NCI-H510A (cell line): ENCODE measurements at regions not wholly inside any gene's neighbourhood (a gene's known extent, or its start where the extent isn't known, plus 50 kb on each side); places are given as distances from the start of the nearest gene placed in this dataset.
"Not testable (repeated sequence)": the region's sequence is repeated elsewhere in the genome, so short reads cannot be mapped to it uniquely, and the experiment has no call there.

ENCODE experiments used
- DNase-seq: peaks from one replicate; lab custom pipeline; 2025; lab: John Stamatoyannopoulos, UW

- no peak for DNase-seq
Measured at GRCh38 chr18:73681912-73682311, 465.7 kb downstream of the FBXO15 start.

GRCh38 chr18:73681398-73681797, 466.2 kb downstream of the FBXO15 start:
- DNase-seq, result no peak

- DNase-seq, result no peak
Measured at GRCh38 chr18:73679941-73680712, 467.5 kb downstream of the FBXO15 start.

- DNase-seq, result no peak
Measured at GRCh38 chr18:73677450-73677849, 470.2 kb downstream of the FBXO15 start.

- DNase-seq, result no peak
Measured at GRCh38 chr18:73674125-73674865, 473.3 kb downstream of the FBXO15 start.

GRCh38 chr18:73671480-73671879, 476.2 kb downstream of the FBXO15 start:
- not testable (repeated sequence) for DNase-seq

- DNase-seq, result no peak
Measured at GRCh38 chr18:73670524-73670923, 477.1 kb downstream of the FBXO15 start.

GRCh38 chr18:73670039-73670438, 477.6 kb downstream of the FBXO15 start:
- DNase-seq, result no peak

GRCh38 chr18:73669297-73669696, 478.3 kb downstream of the FBXO15 start:
- DNase-seq, result no peak

GRCh38 chr18:73668051-73668450, 479.6 kb downstream of the FBXO15 start:
- no peak for DNase-seq

GRCh38 chr18:73666772-73667171, 480.9 kb downstream of the FBXO15 start:
- DNase-seq, result no peak

- DNase-seq, result no peak
Measured at GRCh38 chr18:73664896-73665295, 482.7 kb downstream of the FBXO15 start.

GRCh38 chr18:73663581-73663980, 484.1 kb downstream of the FBXO15 start:
- no peak for DNase-seq

- no peak for DNase-seq
Measured at GRCh38 chr18:73662421-73662820, 485.2 kb downstream of the FBXO15 start.

GRCh38 chr18:73660931-73661856, 486.4 kb downstream of the FBXO15 start:
- no peak for DNase-seq

- no peak for DNase-seq
Measured at GRCh38 chr18:73656691-73657090, 490.9 kb downstream of the FBXO15 start.

GRCh38 chr18:73653827-73654226, 493.8 kb downstream of the FBXO15 start:
- no peak for DNase-seq

- DNase-seq, result no peak
Measured at GRCh38 chr18:73653251-73653650, 494.4 kb downstream of the FBXO15 start.

- no peak for DNase-seq
Measured at GRCh38 chr18:73647391-73647790, 500.2 kb downstream of the FBXO15 start.

- no peak for DNase-seq
Measured at GRCh38 chr18:73646772-73647171, 500.9 kb downstream of the FBXO15 start.

- no peak for DNase-seq
Measured at GRCh38 chr18:73646196-73646595, 501.4 kb downstream of the FBXO15 start.

GRCh38 chr18:73645160-73645715, 502.4 kb downstream of the FBXO15 start:
- no peak for DNase-seq
